ENCODE measurements at regions not wholly inside any gene's neighbourhood (a gene's known extent, or its start where the extent isn't known, plus 50 kb on each side); places are given as distances from the start of the nearest gene placed in this dataset.
"Not testable (repeated sequence)": the region's sequence is repeated elsewhere in the genome, so short reads cannot be mapped to it uniquely, and the experiment has no call there.

DNA sequence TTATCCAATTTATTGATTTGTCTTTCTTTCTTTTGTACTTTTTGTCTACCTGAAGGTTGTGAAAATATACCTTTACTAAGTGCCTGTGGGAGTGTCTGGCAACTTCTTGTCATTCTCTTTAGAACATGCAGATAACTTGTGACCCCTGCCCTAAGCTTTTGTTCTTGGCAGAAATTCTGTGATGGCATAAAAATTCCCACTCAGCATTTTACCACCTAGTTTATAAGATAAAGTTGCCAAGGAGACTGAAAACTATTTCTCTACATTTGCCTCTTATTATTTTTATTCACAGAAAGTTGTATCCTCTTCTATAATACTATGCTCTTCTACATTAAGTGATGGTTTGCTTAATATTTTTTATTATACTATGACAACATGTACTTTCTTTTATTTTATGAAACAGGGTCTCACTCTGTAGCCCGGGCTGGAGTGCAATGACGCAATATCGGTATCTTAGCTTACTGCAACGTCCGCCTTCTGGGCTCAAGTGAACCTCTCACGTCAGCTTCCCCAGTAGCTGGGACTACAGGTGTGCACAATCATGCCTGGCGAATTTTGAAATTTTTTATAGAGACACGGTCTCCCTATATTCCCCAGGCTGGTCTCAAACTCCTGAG is 683.5 kb downstream of the ANKRD7 start:
- Histone ChIP-seq H3K9me3 (ENCODE audit: control insufficient read depth in 2 of 2, insufficient read depth in 1 of 2, low read depth in 1 of 2, low read length in 1 of 2) (no peaks in the 10 kb centered on the region), H3K4me1 (ENCODE audit: control insufficient read depth in 3 of 3, insufficient read depth in 2 of 3, low read depth in 1 of 3, low read length in 2 of 3) (no peaks in the 10 kb centered on the region), H3K27ac (ENCODE audit: low read depth in 1 of 3, low read length in 2 of 3) (no peak overlapping the region), H3K4me3 (ENCODE audit: low read depth in 1 of 3, low read length in 3 of 3) (no peak overlapping the region), H3K36me3 (ENCODE audit: control insufficient read depth in 3 of 3, insufficient read depth in 2 of 3, low read depth in 1 of 3, low read length in 3 of 3) (no peaks in the 10 kb centered on the region), H3K27me3 (ENCODE audit: control insufficient read depth in 3 of 3, insufficient read depth in 3 of 3, low read length in 3 of 3) (no peaks in the 10 kb centered on the region)
- 78 to 88% (median 85%) methylated on average over 8 of the region's 8 CpGs for WGBS, 3 donors
- no peak for DNase-seq
- no peak for FAIRE-seq

DNA sequence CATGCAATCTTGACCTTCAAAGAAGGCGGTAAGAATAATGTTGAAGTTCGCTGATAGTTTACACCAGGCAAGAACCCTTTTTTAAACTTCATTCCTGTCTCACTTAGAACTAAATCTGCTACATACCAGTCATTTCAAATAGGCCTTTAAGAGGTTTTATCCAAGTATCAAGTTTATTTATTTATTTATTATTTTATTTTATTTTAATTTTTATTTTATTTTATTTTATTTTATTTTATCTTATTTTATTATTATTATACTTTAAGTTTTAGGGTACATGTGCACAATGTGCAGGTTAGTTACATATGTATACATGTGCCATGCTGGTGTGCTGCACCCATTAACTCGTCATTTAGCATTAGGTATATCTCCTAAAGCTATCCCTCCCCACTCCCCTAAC is 691.6 kb downstream of the ANKRD7 start:
- not testable (repeated sequence) for FAIRE-seq; H3K27ac ChIP-seq (ENCODE audit: low read depth in 1 of 3, low read length in 2 of 3); H3K4me3 ChIP-seq (ENCODE audit: low read depth in 1 of 3, low read length in 3 of 3); H3K4me1 ChIP-seq (ENCODE audit: control insufficient read depth in 3 of 3, insufficient read depth in 2 of 3, low read depth in 1 of 3, low read length in 2 of 3); DNase-seq; H3K9me3 ChIP-seq (ENCODE audit: control insufficient read depth in 2 of 2, insufficient read depth in 1 of 2, low read depth in 1 of 2, low read length in 1 of 2); H3K27me3 ChIP-seq (ENCODE audit: control insufficient read depth in 3 of 3, insufficient read depth in 3 of 3, low read length in 3 of 3); H3K36me3 ChIP-seq (ENCODE audit: control insufficient read depth in 3 of 3, insufficient read depth in 2 of 3, low read depth in 1 of 3, low read length in 3 of 3)
- 87 to 94% (median 93%) methylated on average over 2 to 3 of the region's 3 CpGs for WGBS, 3 donors

DNA sequence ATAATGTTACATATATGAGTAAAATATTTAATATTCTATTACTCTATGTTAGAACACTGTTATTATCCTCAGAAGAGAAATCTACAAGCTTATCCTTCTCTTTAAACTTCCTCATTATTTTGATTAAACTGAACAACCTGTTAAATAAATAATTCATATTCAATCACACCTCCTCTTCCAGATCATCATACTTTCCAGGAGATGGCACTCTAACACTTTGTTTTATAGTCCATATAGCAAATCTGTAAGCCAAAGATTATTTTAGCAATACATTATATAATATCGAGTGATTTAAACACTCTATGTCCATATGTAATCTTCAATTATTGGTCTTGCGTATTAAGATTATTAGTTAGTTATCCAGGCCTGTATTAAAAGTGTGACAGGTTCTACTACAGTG is 694.1 kb downstream of the ANKRD7 start:
- FAIRE-seq (no peak), DNase-seq (peak in 1 of 2 donors; percentile 3)
- Histone ChIP-seq H3K27ac (ENCODE audit: low read depth in 1 of 3, low read length in 2 of 3) (no peak overlapping the region), H3K9me3 (ENCODE audit: control insufficient read depth in 2 of 2, insufficient read depth in 1 of 2, low read depth in 1 of 2, low read length in 1 of 2) (no peaks in the 10 kb centered on the region), H3K4me3 (ENCODE audit: low read depth in 1 of 3, low read length in 3 of 3) (no peak overlapping the region), H3K36me3 (ENCODE audit: control insufficient read depth in 3 of 3, insufficient read depth in 2 of 3, low read depth in 1 of 3, low read length in 3 of 3) (no peaks in the 10 kb centered on the region), H3K27me3 (ENCODE audit: control insufficient read depth in 3 of 3, insufficient read depth in 3 of 3, low read length in 3 of 3) (no peaks in the 10 kb centered on the region), H3K4me1 (ENCODE audit: control insufficient read depth in 3 of 3, insufficient read depth in 2 of 3, low read depth in 1 of 3, low read length in 2 of 3) (no peaks in the 10 kb centered on the region)
- 73 to 82% (median 77%) methylated on average over 2 of the region's 2 CpGs for WGBS, 3 donors

DNA sequence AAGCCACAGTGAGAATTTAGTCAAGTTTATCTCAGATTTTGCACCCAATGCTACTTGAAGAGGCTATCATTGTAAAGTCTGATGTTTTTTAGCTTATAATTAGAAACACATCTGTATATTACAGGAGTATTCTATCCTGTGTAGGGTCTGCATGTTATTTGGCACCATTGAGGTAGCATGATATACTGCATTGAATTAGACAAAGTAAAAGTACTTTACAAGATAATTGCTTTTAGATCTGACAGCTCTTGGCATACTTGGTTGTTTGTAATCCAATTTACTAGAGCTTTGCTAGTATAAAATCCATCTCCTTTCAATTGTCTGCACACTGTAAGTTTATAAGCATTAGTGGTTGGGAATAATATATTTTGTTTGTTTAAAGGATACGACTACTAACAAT is 714.3 kb downstream of the ANKRD7 start:
- no peaks in the 10 kb centered on the region for H3K27me3 ChIP-seq (ENCODE audit: control insufficient read depth in 3 of 3, insufficient read depth in 3 of 3, low read length in 3 of 3)
- no peaks in the 10 kb centered on the region for H3K9me3 ChIP-seq (ENCODE audit: control insufficient read depth in 2 of 2, insufficient read depth in 1 of 2, low read depth in 1 of 2, low read length in 1 of 2)
- H3K4me3 ChIP-seq (ENCODE audit: low read depth in 1 of 3, low read length in 3 of 3), result no peak overlapping the region
- 76 to 84% (median 82%) methylated on average over 1 of the region's 1 CpG for WGBS, 3 donors
- no peak overlapping the region for H3K27ac ChIP-seq (ENCODE audit: low read depth in 1 of 3, low read length in 2 of 3)
- no peak for FAIRE-seq
- no peaks in the 10 kb centered on the region for H3K4me1 ChIP-seq (ENCODE audit: control insufficient read depth in 3 of 3, insufficient read depth in 2 of 3, low read depth in 1 of 3, low read length in 2 of 3)
- no peak for DNase-seq
- H3K36me3 ChIP-seq (ENCODE audit: control insufficient read depth in 3 of 3, insufficient read depth in 2 of 3, low read depth in 1 of 3, low read length in 3 of 3), result no peaks in the 10 kb centered on the region

DNA sequence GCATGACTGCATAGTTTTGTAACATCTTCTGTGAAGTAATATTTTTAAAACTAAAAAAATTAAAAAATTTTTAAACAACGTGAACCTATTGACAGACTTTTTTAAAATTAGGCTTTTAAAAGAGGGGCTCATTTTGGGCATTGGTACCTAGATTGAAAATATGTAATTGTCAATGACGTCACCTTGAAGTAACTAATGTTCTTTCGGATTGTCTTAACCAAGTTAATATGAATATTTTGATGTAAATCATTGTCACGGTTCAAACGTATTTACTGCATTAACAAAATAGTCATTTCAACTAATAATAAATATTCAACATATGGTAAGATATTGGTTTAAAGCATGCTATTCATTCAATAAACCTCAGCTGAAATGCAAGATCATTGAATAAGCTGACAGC is 719.8 kb downstream of the ANKRD7 start:
- no peak overlapping the region for H3K27ac ChIP-seq (ENCODE audit: low read depth in 1 of 3, low read length in 2 of 3)
- H3K4me3 ChIP-seq (ENCODE audit: low read depth in 1 of 3, low read length in 3 of 3), result no peak overlapping the region
- H3K27me3 ChIP-seq (ENCODE audit: control insufficient read depth in 3 of 3, insufficient read depth in 3 of 3, low read length in 3 of 3), result no peaks in the 10 kb centered on the region
- FAIRE-seq (no peak), DNase-seq (no peak)
- 88% methylated on average over 5 of the region's 5 CpGs for WGBS, 3 donors
- H3K36me3 ChIP-seq (ENCODE audit: control insufficient read depth in 3 of 3, insufficient read depth in 2 of 3, low read depth in 1 of 3, low read length in 3 of 3), result no peaks in the 10 kb centered on the region
- H3K4me1 ChIP-seq (ENCODE audit: control insufficient read depth in 3 of 3, insufficient read depth in 2 of 3, low read depth in 1 of 3, low read length in 2 of 3), result no peaks in the 10 kb centered on the region
- no peaks in the 10 kb centered on the region for H3K9me3 ChIP-seq (ENCODE audit: control insufficient read depth in 2 of 2, insufficient read depth in 1 of 2, low read depth in 1 of 2, low read length in 1 of 2)

DNA sequence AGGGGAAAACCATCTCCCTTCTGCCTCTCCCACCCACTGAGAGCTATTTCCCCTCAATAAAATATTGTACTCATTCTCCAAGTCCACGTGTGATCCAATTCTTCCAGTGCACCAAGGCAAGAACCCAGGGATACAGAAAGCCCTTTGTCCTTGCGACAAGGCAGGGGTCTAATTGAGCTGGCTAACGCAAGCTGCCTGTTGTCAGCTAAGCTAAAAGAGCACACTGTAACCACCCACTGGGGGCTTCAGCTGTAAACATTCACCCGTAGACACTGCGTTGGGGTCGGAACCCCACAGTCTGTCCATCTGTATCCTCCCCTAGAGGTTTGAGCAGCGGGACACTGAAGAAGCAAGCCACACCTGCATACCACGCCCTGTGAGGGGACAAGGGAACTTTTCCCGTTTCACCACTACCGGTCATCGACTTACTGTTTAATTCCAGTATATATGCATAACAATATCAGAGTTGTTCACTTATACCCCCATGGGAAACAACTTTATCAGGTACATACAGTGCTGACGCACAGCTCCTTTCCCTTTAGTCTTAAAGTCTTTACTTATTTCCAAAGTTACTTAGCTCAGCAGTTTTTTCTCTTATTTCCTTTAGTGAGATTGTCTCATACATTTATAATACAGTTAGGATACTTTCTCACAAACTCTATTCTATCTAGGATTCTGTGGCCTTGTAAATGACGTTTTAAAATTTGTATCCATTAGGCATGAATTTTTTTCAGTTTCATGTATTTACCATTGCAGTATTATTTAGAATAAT is 721.6 kb downstream of the ANKRD7 start:
- H3K4me1 ChIP-seq (ENCODE audit: control insufficient read depth in 3 of 3, insufficient read depth in 2 of 3, low read depth in 1 of 3, low read length in 2 of 3), result no peaks in the 10 kb centered on the region
- FAIRE-seq (no peak), DNase-seq (no peak)
- no peak overlapping the region for H3K4me3 ChIP-seq (ENCODE audit: low read depth in 1 of 3, low read length in 3 of 3)
- H3K27me3 ChIP-seq (ENCODE audit: control insufficient read depth in 3 of 3, insufficient read depth in 3 of 3, low read length in 3 of 3), result no peaks in the 10 kb centered on the region
- WGBS, 3 donors, result 88 to 92% (median 88%) methylated on average over 13 of the region's 13 CpGs
- no peaks in the 10 kb centered on the region for H3K9me3 ChIP-seq (ENCODE audit: control insufficient read depth in 2 of 2, insufficient read depth in 1 of 2, low read depth in 1 of 2, low read length in 1 of 2)
- no peak overlapping the region for H3K27ac ChIP-seq (ENCODE audit: low read depth in 1 of 3, low read length in 2 of 3)
- no peaks in the 10 kb centered on the region for H3K36me3 ChIP-seq (ENCODE audit: control insufficient read depth in 3 of 3, insufficient read depth in 2 of 3, low read depth in 1 of 3, low read length in 3 of 3)

DNA sequence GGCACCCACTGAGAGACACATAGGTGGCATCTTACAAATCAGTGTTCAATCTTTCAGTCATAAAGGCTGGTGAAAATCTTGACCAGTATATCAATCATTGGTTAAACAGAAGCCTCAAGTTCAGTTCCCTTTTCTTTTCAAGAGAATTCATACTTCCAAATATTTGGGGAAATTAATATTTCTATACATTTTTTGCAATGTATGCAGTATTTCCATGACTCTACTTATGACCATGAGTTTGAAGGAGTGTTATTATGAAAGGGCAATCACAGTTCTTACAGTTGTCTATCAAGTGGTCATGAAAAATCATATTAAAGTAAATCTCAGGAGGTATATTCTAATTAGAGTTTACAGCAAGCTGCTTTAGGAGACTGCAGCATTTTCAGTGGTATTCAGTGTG is 724.0 kb downstream of the ANKRD7 start:
- Histone ChIP-seq H3K4me1 (ENCODE audit: control insufficient read depth in 3 of 3, insufficient read depth in 2 of 3, low read depth in 1 of 3, low read length in 2 of 3) (no peaks in the 10 kb centered on the region), H3K27ac (ENCODE audit: low read depth in 1 of 3, low read length in 2 of 3) (no peak overlapping the region), H3K36me3 (ENCODE audit: control insufficient read depth in 3 of 3, insufficient read depth in 2 of 3, low read depth in 1 of 3, low read length in 3 of 3) (no peaks in the 10 kb centered on the region), H3K9me3 (ENCODE audit: control insufficient read depth in 2 of 2, insufficient read depth in 1 of 2, low read depth in 1 of 2, low read length in 1 of 2) (no peaks in the 10 kb centered on the region), H3K4me3 (ENCODE audit: low read depth in 1 of 3, low read length in 3 of 3) (no peak overlapping the region), H3K27me3 (ENCODE audit: control insufficient read depth in 3 of 3, insufficient read depth in 3 of 3, low read length in 3 of 3) (no peaks in the 10 kb centered on the region)
- FAIRE-seq (no peak), DNase-seq (no peak)

DNA sequence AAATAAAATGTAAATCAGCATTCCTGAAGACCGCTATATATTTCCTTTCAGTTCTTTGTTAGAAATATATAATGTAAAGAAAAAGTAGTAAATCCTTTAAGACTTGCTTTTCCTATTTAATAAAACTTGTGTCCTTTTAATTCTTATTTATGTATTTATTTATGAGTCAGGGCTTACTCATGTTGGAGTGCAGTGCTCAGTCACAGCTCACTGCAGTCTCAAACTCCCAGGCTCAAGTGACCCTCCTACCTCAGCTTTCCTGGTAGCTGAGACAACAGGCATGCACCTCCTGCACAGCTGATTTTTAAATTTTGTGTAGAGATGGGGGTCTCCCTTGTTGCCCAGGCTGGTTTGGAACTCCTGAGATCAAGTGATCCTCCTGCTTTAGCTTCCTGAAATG is 724.5 kb downstream of the ANKRD7 start:
- DNase-seq, result no peak
- no peaks in the 10 kb centered on the region for H3K4me1 ChIP-seq (ENCODE audit: control insufficient read depth in 3 of 3, insufficient read depth in 2 of 3, low read depth in 1 of 3, low read length in 2 of 3)
- FAIRE-seq, result no peak
- H3K27me3 ChIP-seq (ENCODE audit: control insufficient read depth in 3 of 3, insufficient read depth in 3 of 3, low read length in 3 of 3), result no peaks in the 10 kb centered on the region
- no peaks in the 10 kb centered on the region for H3K36me3 ChIP-seq (ENCODE audit: control insufficient read depth in 3 of 3, insufficient read depth in 2 of 3, low read depth in 1 of 3, low read length in 3 of 3)
- H3K9me3 ChIP-seq (ENCODE audit: control insufficient read depth in 2 of 2, insufficient read depth in 1 of 2, low read depth in 1 of 2, low read length in 1 of 2), result no peaks in the 10 kb centered on the region
- H3K27ac ChIP-seq (ENCODE audit: low read depth in 1 of 3, low read length in 2 of 3), result no peak overlapping the region
- no peak overlapping the region for H3K4me3 ChIP-seq (ENCODE audit: low read depth in 1 of 3, low read length in 3 of 3)
- WGBS, 3 donors, result 80 to 93% (median 83%) methylated on average over 1 of the region's 1 CpG

DNA sequence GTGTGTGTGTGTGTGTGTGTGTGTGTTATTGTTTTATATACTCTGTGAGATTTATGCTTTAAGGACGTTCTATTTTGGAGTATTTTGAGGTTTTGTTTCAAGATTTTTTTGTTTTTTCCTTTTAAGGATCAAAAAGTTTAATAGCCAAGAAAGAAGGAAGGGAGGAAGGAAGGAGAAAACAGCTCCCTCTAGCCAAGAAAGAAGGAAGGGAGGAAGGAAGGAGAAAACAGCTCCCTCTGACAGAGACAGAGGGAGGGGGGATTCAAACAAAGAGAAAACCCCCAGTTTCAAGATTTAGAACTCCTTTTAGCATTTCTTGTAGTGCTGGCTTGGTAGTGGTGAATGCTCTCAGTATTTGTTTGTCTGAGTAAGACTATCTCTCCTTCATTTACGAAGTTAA is 731.8 kb downstream of the ANKRD7 start:
- not testable (repeated sequence) for H3K4me3 ChIP-seq (ENCODE audit: low read depth in 1 of 3, low read length in 3 of 3)
- 42 to 56% (median 46%) methylated on average over 2 of the region's 2 CpGs for WGBS, 3 donors

More for the DNA sequence above, 731.8 kb downstream of the ANKRD7 start:
- not testable (repeated sequence) for H3K4me1 ChIP-seq (ENCODE audit: control insufficient read depth in 3 of 3, insufficient read depth in 2 of 3, low read depth in 1 of 3, low read length in 2 of 3); FAIRE-seq; H3K27me3 ChIP-seq (ENCODE audit: control insufficient read depth in 3 of 3, insufficient read depth in 3 of 3, low read length in 3 of 3); H3K36me3 ChIP-seq (ENCODE audit: control insufficient read depth in 3 of 3, insufficient read depth in 2 of 3, low read depth in 1 of 3, low read length in 3 of 3); H3K27ac ChIP-seq (ENCODE audit: low read depth in 1 of 3, low read length in 2 of 3); DNase-seq; H3K9me3 ChIP-seq (ENCODE audit: control insufficient read depth in 2 of 2, insufficient read depth in 1 of 2, low read depth in 1 of 2, low read length in 1 of 2)

Measured in small intestine (tissue), 7 donors.